K562 (cell line): ENCODE measurements at regions not wholly inside any gene's neighbourhood (a gene's known extent, or its start where the extent isn't known, plus 50 kb on each side); places are given as distances from the start of the nearest gene placed in this dataset.

Experiments used
- ATAC-seq: fragments of 200-7000 bp; cut with Tn5 transposase; 3 replicates; pipeline ENCODE4 v1.9.1; 2020; ENCODE audit warnings: moderate library complexity
- BruUV-seq: library from RNA; stranded (reverse); fragments of 400-500 nt; replicated peaks from 2 replicates; lab custom pipeline; 2021; lab: Mats Ljungman, UMichigan
- CTCF ChIA-PET: fragments of 300-600 bp; formaldehyde crosslinking; extraction: SDS; loops from one replicate; lab custom pipeline; 2021; ENCODE audit warnings: low intra/inter-chr PET ratio; lab: Yijun Ruan, JAX
- POLR2A ChIA-PET: fragments of 300-600, 350-650 bp; sonication (Branson Sonifier 250); formaldehyde crosslinking; extraction: SDS; loops from one replicate; lab custom pipeline; 2021; ENCODE audit warnings: antibody characterized with exemption, inconsistent platforms; lab: Yijun Ruan, JAX
- DNase-seq, 4 experiments: peaks; one replicate each; pipeline versions ENCODE4 v3.0.0 to v3.0.0-alpha.2; 2011 to 2018; ENCODE audit warnings: low spot score in 3 of 4, mixed read lengths in 3 of 4; ENCODE audit errors: extremely low read depth in 1 of 4
- FAIRE-seq: peaks from 2 replicates; lab custom pipeline; 2011; peaks lifted over from hg19 to GRCh38; lab: Jason Lieb, UNC
- H2AFZ ChIP-seq: 2 replicates; pipeline ENCODE4 v1.6.0; 2011; ENCODE audit warnings: low read depth, low read length, control low read depth, inconsistent platforms
- H3K27ac ChIP-seq: fragments of 200-600 bp; 3 replicates; pipeline ENCODE4 v1.8.0; 2011; ENCODE audit warnings: low read depth, mild to moderate bottlenecking, control low read depth, inconsistent platforms, low read length, moderate library complexity, mixed read lengths; ENCODE audit errors: extremely low read depth
- H3K27me3 ChIP-seq, 2 experiments: fragments of 300-600 bp in 1 of 2; 2 replicates in 1 of 2; 3 replicates in 1 of 2; pipeline versions ENCODE4 v1.6.0 to v1.8.0; 2011; ENCODE audit warnings: inconsistent platforms in 2 of 2, low read length in 2 of 2, mild to moderate bottlenecking in 1 of 2, mixed read lengths in 1 of 2, moderate library complexity in 1 of 2; ENCODE audit not compliant: control insufficient read depth in 2 of 2, insufficient read depth in 2 of 2
- H3K36me3 ChIP-seq: fragments of 300-600 bp; 3 replicates; pipeline ENCODE4 v1.8.0; 2011; ENCODE audit warnings: mild to moderate bottlenecking, low read length, inconsistent platforms; ENCODE audit not compliant: control insufficient read depth, insufficient read depth
- H3K4me1 ChIP-seq, 2 experiments: fragments of 200-600 bp in 1 of 2; replicated peaks in 1 of 2; 2 replicates in 1 of 2; 3 replicates in 1 of 2; pipeline versions ENCODE4 v1.5.1 to v1.8.0; 2011; ENCODE audit warnings: inconsistent platforms in 2 of 2, low read length in 2 of 2, mild to moderate bottlenecking in 1 of 2, mixed read lengths in 1 of 2, moderate library complexity in 1 of 2; ENCODE audit not compliant: control insufficient read depth in 2 of 2, insufficient read depth in 2 of 2
- H3K4me2 ChIP-seq: 2 replicates; pipeline ENCODE4 v1.6.1; 2011; ENCODE audit warnings: low read length, control low read depth, inconsistent platforms, mixed read lengths; ENCODE audit not compliant: insufficient read depth
- H3K4me3 ChIP-seq: fragments of 200-600 bp; sonication (generic), shearing (Covaris generic); 2 replicates; pipeline ENCODE4 v1.5.1; 2016; ENCODE audit warnings: control low read depth, inconsistent platforms
- H3K79me2 ChIP-seq: fragments of 200-600 bp; 3 replicates; pipeline ENCODE4 v1.8.0; 2011; ENCODE audit warnings: low read length, inconsistent platforms; ENCODE audit not compliant: control insufficient read depth, insufficient read depth
- H3K9ac ChIP-seq, 2 experiments: 2 replicates each; pipeline versions ENCODE4 v1.6.0 to v1.6.1; 2011; ENCODE audit warnings: low read depth in 2 of 2, low read length in 2 of 2, control low read depth in 1 of 2, inconsistent platforms in 1 of 2, mild to moderate bottlenecking in 1 of 2, mixed read lengths in 1 of 2; ENCODE audit not compliant: insufficient read depth in 1 of 2
- H3K9me1 ChIP-seq: one replicate; pipeline ENCODE4 v1.6.0; 2011; ENCODE audit warnings: inconsistent platforms, mild to moderate bottlenecking, low read length, moderate library complexity; ENCODE audit not compliant: control insufficient read depth, insufficient read depth
- H3K9me3 ChIP-seq: replicated peaks from 2 replicates; pipeline ENCODE4 v1.5.1; 2011; ENCODE audit warnings: low read depth, low read length, inconsistent platforms; ENCODE audit not compliant: control insufficient read depth, insufficient read depth
- H4K20me1 ChIP-seq: replicated peaks from 2 replicates; pipeline ENCODE4 v1.6.1; 2011; ENCODE audit warnings: low read length, inconsistent platforms, mixed read lengths; ENCODE audit not compliant: control insufficient read depth, insufficient read depth
- ILK ChIP-seq: fragments of 450-650 bp; IDR thresholded peaks from 2 replicates; pipeline ENCODE4 v1.6.1; 2016; ENCODE audit warnings: missing genetic modification characterization, low read depth, mild to moderate bottlenecking, missing compliant biosample characterization, moderate library complexity, borderline replicate concordance
- KHSRP ChIP-seq: fragments of 450-650 bp; IDR thresholded peaks from 2 replicates; pipeline ENCODE4 v1.6.1; 2017
- LCOR ChIP-seq: sonication (generic); formaldehyde crosslinking; IDR thresholded peaks from 2 replicates; pipeline ENCODE4 v1.8.0; 2022; ENCODE audit warnings: mild to moderate bottlenecking, missing genetic modification reagents
- MAFF ChIP-seq: IDR thresholded peaks from 2 replicates; pipeline ENCODE4 v1.6.1; 2012; ENCODE audit warnings: low read length, improper control_type of control experiment
- MLLT1 ChIP-seq, 2 experiments: fragments of 450-650 bp; IDR thresholded peaks; 2 replicates each; pipeline ENCODE4 v1.6.1; 2016
- MTA1 ChIP-seq: fragments of 450-650 bp; IDR thresholded peaks from 2 replicates; pipeline ENCODE4 v1.6.1; 2017; ENCODE audit warnings: borderline replicate concordance
- NCOA6 ChIP-seq: fragments of 450-650 bp; IDR thresholded peaks from 2 replicates; pipeline ENCODE4 v1.6.1; 2017; ENCODE audit warnings: mild to moderate bottlenecking
- PCBP2 ChIP-seq: fragments of 200-400 bp; formaldehyde crosslinking; IDR thresholded peaks from 2 replicates; pipeline ENCODE4 v1.6.1; 2018; ENCODE audit warnings: low read length, low read depth, mild to moderate bottlenecking, moderate library complexity; ENCODE audit not compliant: poor library complexity, severe bottlenecking
- RBFOX2 ChIP-seq: fragments of 200-400 bp; formaldehyde crosslinking; IDR thresholded peaks from 2 replicates; pipeline ENCODE4 v1.6.1; 2017; ENCODE audit warnings: low read depth, mild to moderate bottlenecking, low read length, moderate library complexity
- SIN3B ChIP-seq: fragments of 450-650 bp; IDR thresholded peaks from 2 replicates; pipeline ENCODE4 v1.6.1; 2017; ENCODE audit warnings: low read depth, mild to moderate bottlenecking, moderate library complexity
- ZFP1 ChIP-seq: fragments of 450-650 bp; formaldehyde crosslinking; IDR thresholded peaks from 2 replicates; pipeline ENCODE4 v1.4.0; 2020; ENCODE audit warnings: mild to moderate bottlenecking, mixed read lengths
- ZNF511 ChIP-seq: sonication (generic); formaldehyde crosslinking; IDR thresholded peaks from 2 replicates; pipeline ENCODE4 v1.8.0; 2022; ENCODE audit warnings: mild to moderate bottlenecking, missing genetic modification reagents
- ZNF644 ChIP-seq: fragments of 200-800 bp; sonication (Bioruptor generic); IDR thresholded peaks from 2 replicates; pipeline ENCODE4 v1.6.1; 2016; ENCODE audit warnings: low read depth, missing genetic modification characterization, missing compliant biosample characterization
- ZNF76 ChIP-seq: fragments of 250-450 bp; sonication (Bioruptor Pico); IDR thresholded peaks from 2 replicates; pipeline ENCODE4 v1.4.0; 2020; ENCODE audit warnings: mild to moderate bottlenecking, moderate library complexity, borderline replicate concordance
- ZNF79 ChIP-seq: fragments of 250-450 bp; sonication (Bioruptor Pico); IDR thresholded peaks from 2 replicates; pipeline ENCODE4 v1.4.0; 2020; ENCODE audit warnings: low read depth, mild to moderate bottlenecking, moderate library complexity
- WGBS: fragments of 100-300 bp; shearing (Covaris generic); methylation state at CpG from one replicate; pipeline ENCODE4 v1.1.6; 2016; ENCODE audit warnings: low coverage, mixed read lengths; ENCODE audit not compliant: insufficient coverage; ENCODE audit errors: missing lambda C conversion rate; 5-methylcytosine and 5-hydroxymethylcytosine counted together
- in situ Hi-C: fragments of 300-500 bp; cut with MboI; formaldehyde crosslinking; loops from 4 replicates; pipeline ENCODE4 v1.15.0; 2018; ENCODE audit warnings: inconsistent platforms, mixed read lengths
- intact Hi-C: fragments of 100-400 bp; cut with micrococcal nuclease; formaldehyde crosslinking; loops from 2 replicates; pipeline ENCODE4 v1.14.2; 2022
- TF ChIP-seq, protein P1 (sequence below): fragments of 200-800 bp; sonication (Bioruptor generic); IDR thresholded peaks from 2 replicates; pipeline ENCODE4 v1.6.1; 2017; ENCODE audit warnings: missing genetic modification characterization, missing compliant biosample characterization

DNA sequence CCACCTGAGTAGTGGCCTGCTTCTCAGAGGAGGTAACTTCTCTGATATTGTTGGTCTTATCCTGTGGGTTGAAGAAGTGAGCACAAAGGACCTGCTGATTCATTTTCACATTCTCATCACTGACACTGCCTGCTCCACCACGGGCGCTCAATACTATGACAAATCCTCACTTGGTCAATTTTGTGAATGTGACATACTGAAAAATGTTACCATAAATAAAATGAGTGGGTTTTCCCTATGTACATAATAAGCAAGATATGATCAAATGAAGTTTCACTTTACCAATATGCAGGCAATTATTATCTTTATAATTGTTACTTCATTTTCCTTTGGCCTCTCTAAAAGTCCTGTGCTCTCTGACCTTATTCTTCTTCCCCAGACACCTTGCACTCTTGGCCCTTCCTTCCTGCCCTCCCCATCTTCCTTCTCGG lies 71.5 kb upstream of the RIPOR2 start:
- Histone ChIP-seq H2AFZ (no peak overlapping the region), H3K36me3 (no peaks in the 10 kb centered on the region), H3K4me2 (no peak overlapping the region), H3K4me3 (no peak overlapping the region), H4K20me1 (no peaks in the 10 kb centered on the region), H3K4me1 (no peaks in the 10 kb centered on the region; a peak in 1 of 5 replicates), H3K9me3 (no peaks in the 10 kb centered on the region), H3K27ac (no peak overlapping the region), H3K9me1 (no peaks in the 10 kb centered on the region), H3K79me2 (no peaks in the 10 kb centered on the region), H3K9ac (no peak overlapping the region), H3K27me3 (peaks cover 2 to 5% of the 10 kb centered on the region in 2 experiments; a peak in 3 of 5 replicates)
- DNase-seq (no peak), ATAC-seq (no peak), FAIRE-seq (no peak)
- WGBS: 9% methylated on average over 3 of the region's 3 CpGs
- intact Hi-C loops (no loop called here), in situ Hi-C loops (no loop called here)
- CTCF ChIA-PET: no interaction called here
- no TSS peak for BruUV-seq
- TF ChIP-seq RBFOX2 (no peak), MAFF (no peak), ZNF511 (CRISPR knock-in tag) (no peak), ZNF76 (no peak), ZNF79 (no peak), NCOA6 (no peak), ZFP1 (CRISPR knock-in tag) (no peak), KHSRP (no peak), LCOR (no peak), ILK (tag) (no peak), SIN3B (no peak), MTA1 (no peak), ZNF644 (tag) (no peak), PCBP2 (no peak), MLLT1 (IDR thresholded peaks at IDR 0.05) (no peak)
- TF ChIP-seq, protein P1, sequence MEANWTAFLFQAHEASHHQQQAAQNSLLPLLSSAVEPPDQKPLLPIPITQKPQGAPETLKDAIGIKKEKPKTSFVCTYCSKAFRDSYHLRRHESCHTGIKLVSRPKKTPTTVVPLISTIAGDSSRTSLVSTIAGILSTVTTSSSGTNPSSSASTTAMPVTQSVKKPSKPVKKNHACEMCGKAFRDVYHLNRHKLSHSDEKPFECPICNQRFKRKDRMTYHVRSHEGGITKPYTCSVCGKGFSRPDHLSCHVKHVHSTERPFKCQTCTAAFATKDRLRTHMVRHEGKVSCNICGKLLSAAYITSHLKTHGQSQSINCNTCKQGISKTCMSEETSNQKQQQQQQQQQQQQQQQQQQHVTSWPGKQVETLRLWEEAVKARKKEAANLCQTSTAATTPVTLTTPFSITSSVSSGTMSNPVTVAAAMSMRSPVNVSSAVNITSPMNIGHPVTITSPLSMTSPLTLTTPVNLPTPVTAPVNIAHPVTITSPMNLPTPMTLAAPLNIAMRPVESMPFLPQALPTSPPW (CRISPR knock-in tag): no peak
- POLR2A ChIA-PET: no interaction called here
